PC-3 (cell line): ENCODE measurements at regions not wholly inside any gene's neighbourhood (a gene's known extent, or its start where the extent isn't known, plus 50 kb on each side); places are given as distances from the start of the nearest gene placed in this dataset.

Source experiments
- EZH2 ChIP-seq: fragments of 300-600 bp; sonication (generic); IDR thresholded peaks from one replicate; pipeline ENCODE4 v1.6.1; 2017; ENCODE audit warnings: antibody characterized with exemption, mild to moderate bottlenecking, low read length; ENCODE audit not compliant: unreplicated experiment
- EZH2phosphoT487 ChIP-seq: fragments of 300-600 bp; sonication (generic); IDR thresholded peaks from 2 replicates; pipeline ENCODE4 v1.6.1; 2018; ENCODE audit warnings: mild to moderate bottlenecking, antibody characterized with exemption, low read length, borderline replicate concordance
- TF ChIP-seq, protein P1 (sequence below): fragments of 300-600 bp; sonication (generic); conservative IDR thresholded peaks from 2 replicates; pipeline ENCODE4 v1.5.1; 2017; ENCODE audit warnings: antibody characterized with exemption, low read depth, mild to moderate bottlenecking, low read length

DNA sequence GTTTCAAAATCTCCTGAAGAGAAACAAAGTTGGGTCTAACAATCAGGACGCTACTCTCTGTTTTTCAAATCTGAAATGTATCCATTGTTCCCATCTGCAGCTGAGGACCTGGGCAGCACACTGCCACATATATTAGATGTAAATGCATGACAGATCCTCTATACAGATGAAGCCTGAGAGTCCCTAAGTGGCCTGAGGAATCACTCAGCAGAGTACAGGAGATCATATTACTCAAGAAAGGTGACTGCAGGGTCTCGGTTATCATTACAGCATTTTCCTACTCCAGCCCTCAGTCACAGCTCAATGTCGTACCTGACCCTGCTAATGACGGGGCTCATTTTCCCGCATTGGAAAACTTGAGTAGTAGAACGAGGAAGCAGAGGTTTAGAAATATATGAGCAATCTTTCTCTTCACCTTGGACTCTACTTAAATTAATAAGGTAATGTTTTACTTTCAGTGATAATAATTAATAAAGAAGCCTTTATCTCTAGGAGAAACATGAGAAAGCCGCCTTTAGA lies 256.2 kb upstream of the IRAK1BP1 start:
- TF ChIP-seq, protein P1, sequence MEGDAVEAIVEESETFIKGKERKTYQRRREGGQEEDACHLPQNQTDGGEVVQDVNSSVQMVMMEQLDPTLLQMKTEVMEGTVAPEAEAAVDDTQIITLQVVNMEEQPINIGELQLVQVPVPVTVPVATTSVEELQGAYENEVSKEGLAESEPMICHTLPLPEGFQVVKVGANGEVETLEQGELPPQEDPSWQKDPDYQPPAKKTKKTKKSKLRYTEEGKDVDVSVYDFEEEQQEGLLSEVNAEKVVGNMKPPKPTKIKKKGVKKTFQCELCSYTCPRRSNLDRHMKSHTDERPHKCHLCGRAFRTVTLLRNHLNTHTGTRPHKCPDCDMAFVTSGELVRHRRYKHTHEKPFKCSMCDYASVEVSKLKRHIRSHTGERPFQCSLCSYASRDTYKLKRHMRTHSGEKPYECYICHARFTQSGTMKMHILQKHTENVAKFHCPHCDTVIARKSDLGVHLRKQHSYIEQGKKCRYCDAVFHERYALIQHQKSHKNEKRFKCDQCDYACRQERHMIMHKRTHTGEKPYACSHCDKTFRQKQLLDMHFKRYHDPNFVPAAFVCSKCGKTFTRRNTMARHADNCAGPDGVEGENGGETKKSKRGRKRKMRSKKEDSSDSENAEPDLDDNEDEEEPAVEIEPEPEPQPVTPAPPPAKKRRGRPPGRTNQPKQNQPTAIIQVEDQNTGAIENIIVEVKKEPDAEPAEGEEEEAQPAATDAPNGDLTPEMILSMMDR: no peak
- TF ChIP-seq EZH2: no peak
- TF ChIP-seq EZH2phosphoT487: no peak
